ENCODE measurements at regions not wholly inside any gene's neighbourhood (a gene's known extent, or its start where the extent isn't known, plus 50 kb on each side); places are given as distances from the start of the nearest gene placed in this dataset.

DNA sequence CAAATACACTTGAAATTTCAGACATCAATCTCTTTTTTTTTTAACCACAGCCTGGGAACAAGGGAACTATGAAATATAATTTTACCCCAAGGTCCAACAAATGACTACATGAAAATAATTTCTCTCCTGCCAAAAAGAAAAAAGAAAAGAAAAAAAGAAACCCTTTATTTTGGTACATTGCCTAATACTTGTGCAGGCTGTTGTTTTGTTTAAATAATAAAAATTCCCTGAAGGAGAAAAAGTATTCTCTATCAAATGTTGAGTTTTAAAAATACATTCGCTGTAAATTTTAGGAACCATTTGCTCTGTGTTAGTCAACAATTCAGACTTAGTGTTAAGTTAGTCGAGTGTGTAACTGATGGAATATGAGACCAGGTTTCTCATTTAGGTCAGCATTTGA lies 155.4 kb downstream of the PRDM6 start:
- Histone ChIP-seq H2AK5ac (ENCODE audit: low read depth, low read length) (no peak overlapping the region), H3K4ac (replicated peaks; ENCODE audit: insufficient read length, low read depth, low read length) (no peak overlapping the region), H3K27me3 (replicated peaks in 1 of 4; ENCODE audit: control insufficient read depth in 3 of 4, extremely low read depth in 1 of 4, insufficient read depth in 3 of 4, low read length in 3 of 4) (no peaks in the 10 kb centered on the region), H2BK5ac (ENCODE audit: low read depth, low read length) (no peak overlapping the region), H4K8ac (ENCODE audit: extremely low read depth, insufficient read depth, low read length) (no peak overlapping the region), H3K9ac (replicated peaks in 1 of 4; ENCODE audit: extremely low read depth in 1 of 4, low read depth in 3 of 4, low read length in 3 of 4) (no peak overlapping the region), H2AFZ (ENCODE audit: low read length) (no peak overlapping the region), H3K4me3 (ENCODE audit: extremely low read depth in 1 of 4, insufficient read depth in 2 of 4, low read depth in 3 of 4, low read length in 4 of 4) (no peak overlapping the region), H3K9me3 (ENCODE audit: insufficient read depth in 2 of 2, low read depth in 1 of 2, low read length in 1 of 2) (peaks cover 3 to 4% of the 10 kb centered on the region in 2 experiments; a peak in 1 of 4 replicates), H3K56ac (replicated peaks; ENCODE audit: insufficient read length, low read depth, low read length) (no peak overlapping the region), H2BK15ac (ENCODE audit: low read length) (no peak overlapping the region), H3K36me3 (ENCODE audit: control insufficient read depth in 2 of 4, insufficient read depth in 4 of 4, low read length in 3 of 4) (no peaks in the 10 kb centered on the region), H3K79me1 (ENCODE audit: low read depth, low read length) (no peaks in the 10 kb centered on the region), H4K20me1 (replicated peaks in 1 of 2; ENCODE audit: control insufficient read depth in 1 of 2, insufficient read depth in 2 of 2, low read length in 2 of 2) (no peaks in the 10 kb centered on the region), H4K91ac (replicated peaks; ENCODE audit: insufficient read length, low read length) (no peak overlapping the region), H3K79me2 (ENCODE audit: control insufficient read depth in 1 of 2, insufficient read depth in 2 of 2, low read length in 2 of 2) (no peaks in the 10 kb centered on the region), H2BK120ac (replicated peaks; ENCODE audit: low read depth, low read length) (no peak overlapping the region), H2BK20ac (ENCODE audit: low read length) (no peak overlapping the region), H3K23me2 (ENCODE audit: low read depth, low read length) (no peaks in the 10 kb centered on the region), H3K14ac (ENCODE audit: insufficient read length) (no peak overlapping the region), H3K4me2 (ENCODE audit: insufficient read depth in 1 of 2, low read depth in 2 of 2, low read length in 2 of 2) (no peak overlapping the region), H3K27ac (ENCODE audit: low read depth, low read length) (no peak overlapping the region), H2BK12ac (ENCODE audit: low read depth, low read length) (no peak overlapping the region), H4K5ac (ENCODE audit: insufficient read length, low read depth, low read length) (no peak overlapping the region), H3K4me1 (replicated peaks in 1 of 4; ENCODE audit: control insufficient read depth in 3 of 4, insufficient read depth in 4 of 4, low read length in 3 of 4) (peaks cover 0 to 5% (median 0%) of the 10 kb centered on the region in 4 experiments; a peak in 1 of 7 replicates), H3K23ac (ENCODE audit: insufficient read length) (no peak overlapping the region), H3K18ac (ENCODE audit: extremely low read depth, low read length) (no peak overlapping the region)
- ChIA-PET POLR2A (ENCODE audit: partially characterized antibody) (no interaction called here), CTCF (ENCODE audit: partially characterized antibody) (no interaction called here)
- TF ChIP-seq CHD2 (IDR thresholded peaks at IDR 0.05; ENCODE audit: low read length) (no peak), CHD1 (IDR thresholded peaks at IDR 0.05; ENCODE audit: low read depth, low read length) (no peak), BCL11A (IDR thresholded peaks at IDR 0.05; ENCODE audit: low read depth in 2 of 2, low read length in 2 of 2) (no peak), KDM1A (IDR thresholded peaks at IDR 0.05; ENCODE audit: borderline replicate concordance, low read length) (no peak), BACH1 (IDR thresholded peaks at IDR 0.05; ENCODE audit: low read length) (no peak), POLR2AphosphoS5 (IDR thresholded peaks at IDR 0.05; ENCODE audit: low read depth, low read length) (no peak), RAD21 (IDR thresholded peaks at IDR 0.05 in 1 of 2, conservative IDR thresholded peaks at IDR 0.05 in 1 of 2; ENCODE audit: low read depth in 2 of 2, low read length in 2 of 2) (no peak)
- TF ChIP-seq, protein P1, sequence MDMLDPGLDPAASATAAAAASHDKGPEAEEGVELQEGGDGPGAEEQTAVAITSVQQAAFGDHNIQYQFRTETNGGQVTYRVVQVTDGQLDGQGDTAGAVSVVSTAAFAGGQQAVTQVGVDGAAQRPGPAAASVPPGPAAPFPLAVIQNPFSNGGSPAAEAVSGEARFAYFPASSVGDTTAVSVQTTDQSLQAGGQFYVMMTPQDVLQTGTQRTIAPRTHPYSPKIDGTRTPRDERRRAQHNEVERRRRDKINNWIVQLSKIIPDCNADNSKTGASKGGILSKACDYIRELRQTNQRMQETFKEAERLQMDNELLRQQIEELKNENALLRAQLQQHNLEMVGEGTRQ (IDR thresholded peaks at IDR 0.05; ENCODE audit: low read length): no peak
- DNase-seq (ENCODE audit: low read depth in 1 of 2, low spot score in 2 of 2) (no peak), FAIRE-seq (no peak)
- 74% methylated on average over 2 of the region's 2 CpGs; no CpG with 5 or more reads in 1 of the 2 experiments for WGBS, 2 experiments (ENCODE audit: extremely low coverage in 1 of 2, insufficient coverage in 1 of 2, insufficient read length in 1 of 2, insufficient replicate concordance in 2 of 2, low coverage in 1 of 2, low lambda C conversion rate in 2 of 2, missing lambda C conversion rate in 1 of 2)
